ENCODE measurements at regions not wholly inside any gene's neighbourhood (a gene's known extent, or its start where the extent isn't known, plus 50 kb on each side); places are given as distances from the start of the nearest gene placed in this dataset.

DNA sequence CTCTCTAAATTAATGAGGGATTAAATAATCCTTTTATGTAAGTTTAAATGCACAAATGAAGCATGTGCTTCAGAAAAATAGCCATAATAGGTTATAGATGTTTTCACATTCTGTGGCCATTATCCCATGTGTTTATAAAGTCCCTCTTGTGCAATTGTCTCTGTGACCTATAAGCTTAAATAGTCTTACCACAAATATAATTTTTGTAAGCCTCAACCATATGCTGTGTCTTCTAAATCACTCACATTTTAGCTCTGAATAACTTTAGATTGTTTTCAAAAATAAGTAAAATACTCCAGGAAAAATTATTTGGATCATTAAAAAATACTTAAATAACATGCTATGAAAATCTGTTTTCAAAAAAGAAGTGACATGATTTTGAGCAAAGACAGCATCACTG is 1894.7 kb downstream of the MAT2B start:
- Histone ChIP-seq H3K27me3 (no peaks in the 10 kb centered on the region), H3K27ac (no peak overlapping the region), H3K36me3 (replicated peaks in 1 of 2) (no peaks in the 10 kb centered on the region), H3K4me1 (replicated peaks in 1 of 2) (no peaks in the 10 kb centered on the region), H3K4me3 (no peak overlapping the region), H3K9me3 (replicated peaks in 1 of 3) (no peaks in the 10 kb centered on the region)
- TF ChIP-seq POLR2A (IDR thresholded peaks at IDR 0.05): no peak
- TF ChIP-seq, protein P1, sequence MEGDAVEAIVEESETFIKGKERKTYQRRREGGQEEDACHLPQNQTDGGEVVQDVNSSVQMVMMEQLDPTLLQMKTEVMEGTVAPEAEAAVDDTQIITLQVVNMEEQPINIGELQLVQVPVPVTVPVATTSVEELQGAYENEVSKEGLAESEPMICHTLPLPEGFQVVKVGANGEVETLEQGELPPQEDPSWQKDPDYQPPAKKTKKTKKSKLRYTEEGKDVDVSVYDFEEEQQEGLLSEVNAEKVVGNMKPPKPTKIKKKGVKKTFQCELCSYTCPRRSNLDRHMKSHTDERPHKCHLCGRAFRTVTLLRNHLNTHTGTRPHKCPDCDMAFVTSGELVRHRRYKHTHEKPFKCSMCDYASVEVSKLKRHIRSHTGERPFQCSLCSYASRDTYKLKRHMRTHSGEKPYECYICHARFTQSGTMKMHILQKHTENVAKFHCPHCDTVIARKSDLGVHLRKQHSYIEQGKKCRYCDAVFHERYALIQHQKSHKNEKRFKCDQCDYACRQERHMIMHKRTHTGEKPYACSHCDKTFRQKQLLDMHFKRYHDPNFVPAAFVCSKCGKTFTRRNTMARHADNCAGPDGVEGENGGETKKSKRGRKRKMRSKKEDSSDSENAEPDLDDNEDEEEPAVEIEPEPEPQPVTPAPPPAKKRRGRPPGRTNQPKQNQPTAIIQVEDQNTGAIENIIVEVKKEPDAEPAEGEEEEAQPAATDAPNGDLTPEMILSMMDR (IDR thresholded peaks at IDR 0.05): no peak
- intact Hi-C loops (cut with DNase I): no loop called here
- DNase-seq: no peak

DNA sequence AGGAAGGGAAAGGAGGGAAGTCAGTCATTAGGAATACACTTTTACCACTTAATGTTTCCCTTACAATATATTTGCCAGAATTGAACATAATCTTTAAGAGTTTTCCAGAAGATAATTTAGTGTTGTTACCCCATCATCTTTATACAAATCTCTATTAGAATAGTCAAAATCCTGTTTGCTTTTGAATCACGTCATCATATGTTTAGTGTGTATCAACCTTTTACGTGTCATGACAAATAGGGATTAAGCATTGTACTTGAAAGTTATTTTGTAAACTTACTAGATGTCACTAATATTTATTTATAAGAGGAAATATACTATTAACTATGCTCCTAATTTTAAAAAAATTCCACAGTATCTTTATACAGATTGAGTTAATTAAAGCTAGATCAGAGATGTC is 1899.5 kb downstream of the MAT2B start:
- H3K27me3 ChIP-seq: no peaks in the 10 kb centered on the region
- H3K36me3 ChIP-seq (replicated peaks in 1 of 2): no peaks in the 10 kb centered on the region
- H3K9me3 ChIP-seq (replicated peaks in 1 of 3): no peaks in the 10 kb centered on the region
- intact Hi-C loops (cut with DNase I): no loop called here
- no peak overlapping the region for H3K4me3 ChIP-seq
- H3K27ac ChIP-seq: no peak overlapping the region
- DNase-seq: no peak
- no peak for TF ChIP-seq POLR2A (IDR thresholded peaks at IDR 0.05)
- TF ChIP-seq, protein P1 (IDR thresholded peaks at IDR 0.05): no peak
- H3K4me1 ChIP-seq (replicated peaks in 1 of 2): no peaks in the 10 kb centered on the region
- 60 to 78% (median 77%) methylated on average over 2 of the region's 2 CpGs for WGBS, 4 donors

DNA sequence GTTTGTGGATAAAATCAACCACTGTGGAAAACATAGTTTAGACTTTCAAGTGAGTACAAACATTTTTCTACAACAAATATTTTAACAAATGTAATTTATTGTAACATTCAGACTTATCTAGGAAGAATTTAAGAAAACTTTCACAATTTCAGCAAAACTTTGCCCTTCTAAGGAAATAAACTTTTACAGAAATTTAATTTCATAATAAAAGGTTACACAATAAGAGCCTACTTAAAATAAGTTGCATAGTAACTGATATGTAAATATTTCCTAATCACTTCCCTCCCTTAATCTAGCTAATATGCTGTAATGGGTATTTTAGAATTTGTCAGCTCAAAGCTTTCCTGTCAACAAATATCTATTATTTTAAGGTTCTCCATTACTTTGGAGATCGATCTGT is 1899.9 kb downstream of the MAT2B start:
- H3K4me1 ChIP-seq (replicated peaks in 1 of 2): no peaks in the 10 kb centered on the region
- TF ChIP-seq POLR2A (IDR thresholded peaks at IDR 0.05): no peak
- TF ChIP-seq, protein P1 (IDR thresholded peaks at IDR 0.05): no peak
- intact Hi-C loops (cut with DNase I): no loop called here
- no peaks in the 10 kb centered on the region for H3K27me3 ChIP-seq
- no peaks in the 10 kb centered on the region for H3K36me3 ChIP-seq (replicated peaks in 1 of 2)
- no peak overlapping the region for H3K4me3 ChIP-seq
- no peak for DNase-seq
- H3K9me3 ChIP-seq (replicated peaks in 1 of 3): no peaks in the 10 kb centered on the region
- 57 to 81% (median 63%) methylated on average over 1 of the region's 1 CpG for WGBS, 4 donors
- no peak overlapping the region for H3K27ac ChIP-seq

DNA sequence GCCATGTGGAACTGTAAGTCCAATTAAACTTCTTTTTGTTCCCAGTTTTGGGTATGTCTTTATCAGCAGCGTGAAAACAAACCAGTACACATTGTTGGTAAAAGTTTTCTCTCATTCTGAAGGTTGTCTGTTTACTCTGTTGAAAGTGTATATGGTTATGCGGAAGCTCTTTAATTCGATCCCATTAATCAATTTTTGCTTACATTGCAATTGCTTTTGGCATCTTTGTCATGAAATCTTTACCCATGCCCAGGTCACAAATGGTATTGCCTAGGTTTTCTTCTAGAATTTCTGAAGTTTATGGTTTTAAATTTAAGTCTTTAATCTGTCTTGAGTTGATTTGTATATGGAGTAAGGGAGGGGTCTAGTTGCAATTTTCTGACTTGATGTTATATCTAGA is 1901.9 kb downstream of the MAT2B start:
- 81 to 89% (median 85%) methylated on average over 3 of the region's 3 CpGs for WGBS, 4 donors
- H3K4me1 ChIP-seq (replicated peaks in 1 of 2): no peaks in the 10 kb centered on the region
- H3K27ac ChIP-seq: no peak overlapping the region
- H3K36me3 ChIP-seq (replicated peaks in 1 of 2): no peaks in the 10 kb centered on the region
- no peaks in the 10 kb centered on the region for H3K27me3 ChIP-seq
- no peak overlapping the region for H3K4me3 ChIP-seq
- intact Hi-C loops (cut with DNase I): no loop called here
- DNase-seq: no peak
- TF ChIP-seq, protein P1 (IDR thresholded peaks at IDR 0.05): no peak
- no peak for TF ChIP-seq POLR2A (IDR thresholded peaks at IDR 0.05)
- no peaks in the 10 kb centered on the region for H3K9me3 ChIP-seq (replicated peaks in 1 of 3)
